Kidney (tissue), 13 donors: ENCODE measurements at regions not wholly inside any gene's neighbourhood (a gene's known extent, or its start where the extent isn't known, plus 50 kb on each side); places are given as distances from the start of the nearest gene placed in this dataset.

ENCODE experiments used
- DNase-seq, 5 donors: peaks; one replicate each; pipeline ENCODE4 v3.0.0-alpha.2; 2013 to 2020
- FAIRE-seq: peaks from 2 replicates; lab custom pipeline; 2012; peaks lifted over from hg19 to GRCh38; lab: Jason Lieb, UNC
- H3K27ac ChIP-seq, 2 donors: one replicate each; pipeline ENCODE4 v1.7.0; 2013; ENCODE audit warnings: low read depth in 2 of 2, low read length in 2 of 2, inconsistent platforms in 1 of 2
- H3K27me3 ChIP-seq: one replicate; pipeline ENCODE4 v1.7.1; 2013; ENCODE audit warnings: low read length, inconsistent platforms; ENCODE audit not compliant: control insufficient read depth, insufficient read depth
- H3K36me3 ChIP-seq, 3 donors: one replicate each; pipeline versions ENCODE4 v1.7.0 to v1.7.1; 2013; ENCODE audit warnings: low read length in 3 of 3, control low read depth in 1 of 3, inconsistent platforms in 1 of 3; ENCODE audit not compliant: insufficient read depth in 3 of 3, control insufficient read depth in 2 of 3
- H3K4me1 ChIP-seq, 3 donors: one replicate each; pipeline versions ENCODE4 v1.7.0 to v1.7.1; 2013; ENCODE audit warnings: low read length in 3 of 3, inconsistent platforms in 1 of 3, low read depth in 1 of 3; ENCODE audit not compliant: control insufficient read depth in 2 of 3, insufficient read depth in 2 of 3
- H3K4me3 ChIP-seq, 3 donors: one replicate each; pipeline versions ENCODE4 v1.7.0 to v1.8.1; 2013; ENCODE audit warnings: low read length in 3 of 3, control low read depth in 1 of 3, inconsistent platforms in 1 of 3
- H3K9ac ChIP-seq, 3 donors: one replicate each; pipeline versions ENCODE4 v1.7.0 to v1.7.1; 2013; ENCODE audit warnings: low read length in 3 of 3, control low read depth in 1 of 3, inconsistent platforms in 1 of 3
- H3K9me3 ChIP-seq, 3 donors: one replicate each; pipeline versions ENCODE4 v1.7.0 to v1.7.1; 2013; ENCODE audit warnings: low read length in 3 of 3, control low read depth in 1 of 3, inconsistent platforms in 1 of 3; ENCODE audit not compliant: control insufficient read depth in 2 of 3, insufficient read depth in 1 of 3
- intact Hi-C: fragments of 100-400 bp; cut with DNase I; formaldehyde crosslinking; loops from one replicate; pipeline ENCODE4 v1.11.1; 2022
- TF ChIP-seq, protein P1 (sequence below): IDR thresholded peaks from 3 replicates; pipeline ENCODE4 v1.5.1; 2012; ENCODE audit warnings: mild to moderate bottlenecking, moderate library complexity, borderline replicate concordance; ENCODE audit not compliant: insufficient read depth; ENCODE audit errors: extremely low read depth
- donor health status: control.
- donor health status: control.
- donor health status: control.
- donor health status: control.
- donor health status: control.
- donor health status: DM: yes; HTN: yes; CAD: no.
- donor health status: Normal renal cell carcinoma (clear cell type).

DNA sequence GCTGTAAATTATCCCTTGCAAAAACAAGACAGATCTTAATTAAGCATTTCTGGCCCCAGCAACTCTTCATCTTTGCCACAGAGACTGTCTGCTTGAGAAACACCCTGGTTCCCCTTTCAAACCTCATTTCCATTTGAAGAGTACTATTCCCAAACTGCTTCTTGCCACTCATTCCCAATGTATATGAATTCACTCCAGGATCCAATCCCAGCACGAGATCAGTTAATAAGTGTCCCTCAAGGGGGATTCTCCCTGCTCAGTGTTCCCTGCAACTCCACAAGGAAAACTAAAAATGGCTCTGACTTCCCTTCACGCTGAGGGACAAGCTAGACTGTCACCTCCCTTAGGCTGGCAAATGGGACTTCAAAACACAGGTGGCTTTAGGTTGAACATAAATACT, 173.2 kb downstream of the SIPA1L2 start:
- Histone ChIP-seq H3K27me3 (no peaks in the 10 kb centered on the region), H3K9ac (no peak overlapping the region), H3K36me3 (no peaks in the 10 kb centered on the region), H3K27ac (no peak overlapping the region), H3K9me3 (no peaks in the 10 kb centered on the region), H3K4me1 (no peaks in the 10 kb centered on the region), H3K4me3 (no peak overlapping the region)
- intact Hi-C loops = no loop called here
- DNase-seq = no peak
- no peak for FAIRE-seq
- TF ChIP-seq, protein P1, sequence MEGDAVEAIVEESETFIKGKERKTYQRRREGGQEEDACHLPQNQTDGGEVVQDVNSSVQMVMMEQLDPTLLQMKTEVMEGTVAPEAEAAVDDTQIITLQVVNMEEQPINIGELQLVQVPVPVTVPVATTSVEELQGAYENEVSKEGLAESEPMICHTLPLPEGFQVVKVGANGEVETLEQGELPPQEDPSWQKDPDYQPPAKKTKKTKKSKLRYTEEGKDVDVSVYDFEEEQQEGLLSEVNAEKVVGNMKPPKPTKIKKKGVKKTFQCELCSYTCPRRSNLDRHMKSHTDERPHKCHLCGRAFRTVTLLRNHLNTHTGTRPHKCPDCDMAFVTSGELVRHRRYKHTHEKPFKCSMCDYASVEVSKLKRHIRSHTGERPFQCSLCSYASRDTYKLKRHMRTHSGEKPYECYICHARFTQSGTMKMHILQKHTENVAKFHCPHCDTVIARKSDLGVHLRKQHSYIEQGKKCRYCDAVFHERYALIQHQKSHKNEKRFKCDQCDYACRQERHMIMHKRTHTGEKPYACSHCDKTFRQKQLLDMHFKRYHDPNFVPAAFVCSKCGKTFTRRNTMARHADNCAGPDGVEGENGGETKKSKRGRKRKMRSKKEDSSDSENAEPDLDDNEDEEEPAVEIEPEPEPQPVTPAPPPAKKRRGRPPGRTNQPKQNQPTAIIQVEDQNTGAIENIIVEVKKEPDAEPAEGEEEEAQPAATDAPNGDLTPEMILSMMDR = no peak

DNA sequence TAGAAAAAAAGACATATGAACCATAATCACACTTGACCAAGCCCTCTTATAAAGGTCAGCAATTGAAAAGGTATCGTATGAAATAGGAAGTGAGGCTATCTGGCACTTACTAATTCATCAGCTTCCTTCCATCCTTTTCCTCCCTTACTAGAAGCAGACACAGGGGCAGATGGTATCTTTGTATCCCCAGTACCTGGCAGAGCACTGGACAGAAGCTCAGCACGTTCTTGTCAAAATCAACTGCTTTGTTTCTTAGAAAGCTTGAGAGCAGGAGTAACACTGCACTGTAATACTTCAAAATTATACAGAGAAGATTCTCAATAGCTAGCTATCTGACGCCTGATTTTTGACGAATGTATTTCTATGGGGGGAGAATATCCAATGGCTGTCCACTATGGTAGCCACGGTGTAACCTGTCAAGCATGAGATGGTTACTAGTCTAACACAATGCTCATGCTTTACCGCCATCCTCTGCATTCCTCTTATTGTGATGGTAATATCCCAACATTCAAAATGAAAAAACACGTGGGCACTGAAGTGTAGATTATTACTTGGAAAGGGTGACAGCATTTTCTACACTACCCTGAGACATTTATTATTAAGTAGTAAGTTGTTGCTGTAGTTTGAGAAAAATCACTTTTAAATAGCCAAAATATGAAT, 175.6 kb downstream of the SIPA1L2 start:
- H3K36me3 ChIP-seq = no peaks in the 10 kb centered on the region
- no peak overlapping the region for H3K4me3 ChIP-seq
- H3K27me3 ChIP-seq = no peaks in the 10 kb centered on the region
- no peak overlapping the region for H3K27ac ChIP-seq
- TF ChIP-seq, protein P1 = no peak
- no peak overlapping the region for H3K9ac ChIP-seq
- no peaks in the 10 kb centered on the region for H3K4me1 ChIP-seq
- FAIRE-seq = no peak
- no peak for DNase-seq
- no peaks in the 10 kb centered on the region for H3K9me3 ChIP-seq
- intact Hi-C loops = no loop called here

DNA sequence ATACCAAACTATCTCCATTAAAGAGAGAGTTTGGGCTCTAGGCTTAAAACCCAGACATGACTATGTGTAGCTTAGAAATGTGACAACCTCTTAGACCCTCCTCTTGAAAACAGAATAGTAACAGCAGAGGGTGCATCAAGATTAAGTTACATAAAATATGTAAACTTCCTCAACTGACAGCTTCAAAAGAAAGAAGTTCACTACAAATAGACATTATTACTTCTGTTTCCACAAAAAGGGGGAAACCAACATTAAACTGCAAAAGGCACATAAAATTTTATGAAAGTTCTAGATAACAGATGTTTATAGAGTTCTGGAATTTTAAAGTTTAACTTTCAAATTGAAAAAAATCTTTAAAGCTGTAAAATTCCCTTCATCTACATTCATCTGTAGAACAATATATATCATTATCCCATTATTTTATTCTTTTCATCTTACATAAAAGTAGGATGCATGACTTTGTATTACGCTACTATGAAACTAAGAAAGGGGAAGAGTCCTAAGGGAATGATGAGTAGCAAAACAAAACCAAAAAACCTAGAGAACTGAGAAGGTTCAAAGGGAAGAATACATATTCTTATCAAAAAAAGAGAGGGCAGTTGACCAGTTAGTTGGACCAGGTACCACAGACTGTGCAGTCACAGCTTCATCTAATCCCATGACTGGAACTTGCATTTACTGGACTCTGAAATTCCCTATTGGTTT, 177.0 kb downstream of the SIPA1L2 start:
- FAIRE-seq (no peak), DNase-seq (no peak)
- H3K27me3 ChIP-seq = no peaks in the 10 kb centered on the region
- H3K27ac ChIP-seq = no peak overlapping the region
- TF ChIP-seq, protein P1 = no peak
- no peaks in the 10 kb centered on the region for H3K4me1 ChIP-seq
- no peak overlapping the region for H3K4me3 ChIP-seq
- intact Hi-C loops = no loop called here
- no peaks in the 10 kb centered on the region for H3K9me3 ChIP-seq
- H3K9ac ChIP-seq = no peak overlapping the region
- no peaks in the 10 kb centered on the region for H3K36me3 ChIP-seq
